BLaER1 treated with 17β-estradiol and CSF1 and Interleukin-3, amounts not matched to agents 10 nM and 100 nM (cell line): ENCODE measurements at regions not wholly inside any gene's neighbourhood (a gene's known extent, or its start where the extent isn't known, plus 50 kb on each side); places are given as distances from the start of the nearest gene placed in this dataset.

ENCODE experiments used
- H3K27ac ChIP-seq, 11 experiments: shearing (Covaris generic); formaldehyde crosslinking; 2 replicates each; pipeline ENCODE4 v1.8.1; 2022
- H3K27me3 ChIP-seq, 11 experiments: shearing (Covaris generic); formaldehyde crosslinking; 2 replicates each; pipeline ENCODE4 v1.8.1; 2022
- H3K36me3 ChIP-seq, 11 experiments: shearing (Covaris generic); formaldehyde crosslinking; 2 replicates each; pipeline ENCODE4 v1.8.1; 2022
- H3K4me1 ChIP-seq, 10 experiments: shearing (Covaris generic); formaldehyde crosslinking; 2 replicates each; pipeline ENCODE4 v1.8.1; 2022
- H3K4me2 ChIP-seq, 11 experiments: shearing (Covaris generic); formaldehyde crosslinking; 2 replicates each; pipeline ENCODE4 v1.8.1; 2022
- H3K4me3 ChIP-seq, 10 experiments: shearing (Covaris generic); formaldehyde crosslinking; 2 replicates each; pipeline ENCODE4 v1.8.1; 2022
- H3K9ac ChIP-seq, 11 experiments: shearing (Covaris generic); formaldehyde crosslinking; 2 replicates each; pipeline ENCODE4 v1.8.1; 2022
- H3K9me3 ChIP-seq, 11 experiments: shearing (Covaris generic); formaldehyde crosslinking; replicated peaks in 1 of 11; 2 replicates each; pipeline ENCODE4 v1.8.1; 2022
- H4K20me1 ChIP-seq, 11 experiments: shearing (Covaris generic); formaldehyde crosslinking; 2 replicates each; pipeline ENCODE4 v1.8.1; 2022
- Cebpa-rat ChIP-seq, 11 experiments: shearing (Covaris generic); IDR thresholded peaks; 2 replicates each; pipeline ENCODE4 v1.8.1; 2022

GRCh38 chrX:45300638-45301037 is 100.0 kb upstream of the DIPK2B start:
- no peak overlapping the region for H3K4me3 ChIP-seq
- H3K4me1 ChIP-seq, result no peaks in the 10 kb centered on the region
- H3K9ac ChIP-seq, result no peak overlapping the region
- H3K4me2 ChIP-seq, result no peak overlapping the region
- no peaks in the 10 kb centered on the region for H4K20me1 ChIP-seq
- no peaks in the 10 kb centered on the region for H3K27me3 ChIP-seq
- TF ChIP-seq Cebpa-rat (IDR thresholded peaks at IDR 0.05), result no peak
- peaks cover 4 to 7% (median 5%) of the 10 kb centered on the region in 11 experiments; a peak in 18 of 22 replicates for H3K9me3 ChIP-seq
- H3K36me3 ChIP-seq, result no peaks in the 10 kb centered on the region
- H3K27ac ChIP-seq, result no peak overlapping the region

- Histone ChIP-seq H3K9me3 (no peaks in the 10 kb centered on the region; a peak in 1 of 22 replicates), H3K27ac (no peak overlapping the region), H3K9ac (no peak overlapping the region), H3K4me2 (no peak overlapping the region), H3K4me3 (no peak overlapping the region), H3K27me3 (no peaks in the 10 kb centered on the region), H3K36me3 (no peaks in the 10 kb centered on the region), H3K4me1 (no peaks in the 10 kb centered on the region), H4K20me1 (no peaks in the 10 kb centered on the region)
- no peak for TF ChIP-seq Cebpa-rat (IDR thresholded peaks at IDR 0.05)
Measured at GRCh38 chrX:45295259-45295986, 94.7 kb upstream of the DIPK2B start.

- H3K9me3 ChIP-seq, result peaks cover 11 to 22% (median 14%) of the 10 kb centered on the region in 11 experiments; a peak in 17 of 22 replicates
- H3K27me3 ChIP-seq, result no peaks in the 10 kb centered on the region
- no peaks in the 10 kb centered on the region for H4K20me1 ChIP-seq
- H3K4me3 ChIP-seq, result no peak overlapping the region
- no peaks in the 10 kb centered on the region for H3K36me3 ChIP-seq
- no peak overlapping the region for H3K9ac ChIP-seq
- H3K27ac ChIP-seq, result no peak overlapping the region
- H3K4me1 ChIP-seq, result peaks cover 0 to 8% (median 6%) of the 10 kb centered on the region in 10 experiments; a peak in 13 of 20 replicates
- TF ChIP-seq Cebpa-rat (IDR thresholded peaks at IDR 0.05), result no peak
- no peak overlapping the region for H3K4me2 ChIP-seq
Measured at GRCh38 chrX:45274576-45274975, 73.9 kb upstream of the DIPK2B start.

- no peak overlapping the region for H3K4me2 ChIP-seq
- no peaks in the 10 kb centered on the region for H4K20me1 ChIP-seq
- peaks cover 0 to 15% (median 0%) of the 10 kb centered on the region in 11 experiments; a peak in 3 of 22 replicates for H3K9me3 ChIP-seq
- no peaks in the 10 kb centered on the region for H3K4me1 ChIP-seq
- no peaks in the 10 kb centered on the region for H3K27me3 ChIP-seq
- H3K36me3 ChIP-seq, result no peaks in the 10 kb centered on the region
- H3K4me3 ChIP-seq, result no peak overlapping the region
- H3K27ac ChIP-seq, result no peak overlapping the region
- H3K9ac ChIP-seq, result no peak overlapping the region
- no peak for TF ChIP-seq Cebpa-rat (IDR thresholded peaks at IDR 0.05)
Measured at GRCh38 chrX:45267007-45267406, 66.3 kb upstream of the DIPK2B start.

GRCh38 chrX:45266456-45266855 is 65.8 kb upstream of the DIPK2B start:
- H3K9ac ChIP-seq, result no peak overlapping the region
- no peak overlapping the region for H3K4me3 ChIP-seq
- TF ChIP-seq Cebpa-rat (IDR thresholded peaks at IDR 0.05), result no peak
- H3K4me2 ChIP-seq, result no peak overlapping the region
- no peaks in the 10 kb centered on the region for H3K27me3 ChIP-seq
- no peaks in the 10 kb centered on the region for H3K4me1 ChIP-seq
- H3K36me3 ChIP-seq, result no peaks in the 10 kb centered on the region
- no peak overlapping the region for H3K27ac ChIP-seq
- H4K20me1 ChIP-seq, result no peaks in the 10 kb centered on the region
- peaks cover 0 to 15% (median 0%) of the 10 kb centered on the region in 11 experiments; a peak in 3 of 22 replicates for H3K9me3 ChIP-seq

- H3K27me3 ChIP-seq, result no peaks in the 10 kb centered on the region
- no peaks in the 10 kb centered on the region for H3K4me1 ChIP-seq
- H3K27ac ChIP-seq, result no peak overlapping the region
- no peaks in the 10 kb centered on the region for H4K20me1 ChIP-seq
- no peak for TF ChIP-seq Cebpa-rat (IDR thresholded peaks at IDR 0.05)
- H3K4me2 ChIP-seq, result no peak overlapping the region
- no peak overlapping the region for H3K4me3 ChIP-seq
- H3K9ac ChIP-seq, result no peak overlapping the region
- peaks cover 0 to 15% (median 0%) of the 10 kb centered on the region in 11 experiments; a peak in 5 of 22 replicates for H3K9me3 ChIP-seq
- H3K36me3 ChIP-seq, result no peaks in the 10 kb centered on the region
Measured at GRCh38 chrX:45264865-45265264, 64.2 kb upstream of the DIPK2B start.

GRCh38 chrX:45261471-45261870 is 60.8 kb upstream of the DIPK2B start:
- Histone ChIP-seq H4K20me1 (no peaks in the 10 kb centered on the region), H3K4me1 (no peaks in the 10 kb centered on the region), H3K4me3 (no peak overlapping the region), H3K27ac (no peak overlapping the region), H3K36me3 (no peaks in the 10 kb centered on the region), H3K27me3 (no peaks in the 10 kb centered on the region), H3K9me3 (peaks cover 0 to 9% (median 4%) of the 10 kb centered on the region in 11 experiments; a peak in 4 of 22 replicates), H3K4me2 (no peak overlapping the region), H3K9ac (no peak overlapping the region)
- no peak for TF ChIP-seq Cebpa-rat (IDR thresholded peaks at IDR 0.05)

- TF ChIP-seq Cebpa-rat (IDR thresholded peaks at IDR 0.05), result no peak
- no peaks in the 10 kb centered on the region for H3K36me3 ChIP-seq
- H3K4me2 ChIP-seq, result no peak overlapping the region
- H3K27me3 ChIP-seq, result no peaks in the 10 kb centered on the region
- H3K9ac ChIP-seq, result no peak overlapping the region
- peaks cover 0 to 9% (median 4%) of the 10 kb centered on the region in 11 experiments; a peak in 4 of 22 replicates for H3K9me3 ChIP-seq
- no peak overlapping the region for H3K4me3 ChIP-seq
- no peaks in the 10 kb centered on the region for H4K20me1 ChIP-seq
- H3K27ac ChIP-seq, result no peak overlapping the region
- no peaks in the 10 kb centered on the region for H3K4me1 ChIP-seq
Measured at GRCh38 chrX:45261005-45261404, 60.3 kb upstream of the DIPK2B start.

- no peak for TF ChIP-seq Cebpa-rat (IDR thresholded peaks at IDR 0.05)
Measured at GRCh38 chrX:45258731-45259402, 58.2 kb upstream of the DIPK2B start.

More at GRCh38 chrX:45258731-45259402, 58.2 kb upstream of the DIPK2B start:
- H3K27me3 ChIP-seq, result no peaks in the 10 kb centered on the region
- no peak overlapping the region for H3K4me3 ChIP-seq
- no peaks in the 10 kb centered on the region for H3K36me3 ChIP-seq
- H3K27ac ChIP-seq, result no peak overlapping the region
- H3K4me1 ChIP-seq, result no peaks in the 10 kb centered on the region
- H3K4me2 ChIP-seq, result no peak overlapping the region
- no peak overlapping the region for H3K9ac ChIP-seq
- H3K9me3 ChIP-seq, result peaks cover 0 to 9% (median 4%) of the 10 kb centered on the region in 11 experiments; a peak in 4 of 22 replicates
- no peaks in the 10 kb centered on the region for H4K20me1 ChIP-seq
